Gastroesophageal sphincter (tissue), 3 donors: ENCODE measurements at regions not wholly inside any gene's neighbourhood (a gene's known extent, or its start where the extent isn't known, plus 50 kb on each side); places are given as distances from the start of the nearest gene placed in this dataset.

Source experiments
- EP300 ChIP-seq: sonication (generic); formaldehyde crosslinking; IDR thresholded peaks from one replicate; pipeline ENCODE4 v1.6.1; 2017; ENCODE audit warnings: antibody characterized with exemption, mild to moderate bottlenecking
- POLR2A ChIP-seq, 2 donors: fragments of 450-650 bp; IDR thresholded peaks; one replicate each; pipeline ENCODE4 v1.6.1; 2017; ENCODE audit warnings: antibody characterized with exemption in 2 of 2, mild to moderate bottlenecking in 2 of 2, moderate library complexity in 1 of 2
- POLR2AphosphoS5 ChIP-seq: sonication (generic); formaldehyde crosslinking; IDR thresholded peaks from one replicate; pipeline ENCODE4 v1.6.1; 2017; ENCODE audit warnings: antibody characterized with exemption
- TF ChIP-seq, protein P1 (sequence below), 4 experiments: fragments of 200-600 bp in 2 of 4; fragments of 450-650 bp in 2 of 4; sonication (generic) in 1 of 4; IDR thresholded peaks; one replicate each; pipeline ENCODE4 v1.5.1; 2017 to 2019; ENCODE audit warnings: antibody characterized with exemption in 4 of 4, mild to moderate bottlenecking in 2 of 4, moderate library complexity in 2 of 4

DNA sequence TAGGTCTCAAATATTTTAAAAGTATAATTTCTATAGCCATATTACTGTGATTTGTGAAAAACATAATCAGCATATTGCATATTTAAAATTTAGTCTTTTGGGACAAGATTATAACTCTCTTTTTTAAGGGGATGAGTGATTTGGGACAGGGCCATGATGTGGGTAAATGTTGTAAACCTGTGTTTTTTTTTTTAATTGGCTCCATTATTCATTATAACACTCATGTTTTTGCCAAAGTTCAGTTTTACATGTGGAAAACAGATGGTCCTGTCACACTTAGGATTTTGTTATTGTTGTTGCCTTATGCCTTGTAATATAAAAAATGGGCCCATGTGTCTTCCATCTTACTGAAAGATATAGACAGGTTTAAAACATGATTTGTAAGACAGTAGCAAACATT, 1413.5 kb upstream of the RAG2 start:
- TF ChIP-seq POLR2A (IDR thresholded peaks at IDR 0.05) = no peak
- TF ChIP-seq, protein P1, sequence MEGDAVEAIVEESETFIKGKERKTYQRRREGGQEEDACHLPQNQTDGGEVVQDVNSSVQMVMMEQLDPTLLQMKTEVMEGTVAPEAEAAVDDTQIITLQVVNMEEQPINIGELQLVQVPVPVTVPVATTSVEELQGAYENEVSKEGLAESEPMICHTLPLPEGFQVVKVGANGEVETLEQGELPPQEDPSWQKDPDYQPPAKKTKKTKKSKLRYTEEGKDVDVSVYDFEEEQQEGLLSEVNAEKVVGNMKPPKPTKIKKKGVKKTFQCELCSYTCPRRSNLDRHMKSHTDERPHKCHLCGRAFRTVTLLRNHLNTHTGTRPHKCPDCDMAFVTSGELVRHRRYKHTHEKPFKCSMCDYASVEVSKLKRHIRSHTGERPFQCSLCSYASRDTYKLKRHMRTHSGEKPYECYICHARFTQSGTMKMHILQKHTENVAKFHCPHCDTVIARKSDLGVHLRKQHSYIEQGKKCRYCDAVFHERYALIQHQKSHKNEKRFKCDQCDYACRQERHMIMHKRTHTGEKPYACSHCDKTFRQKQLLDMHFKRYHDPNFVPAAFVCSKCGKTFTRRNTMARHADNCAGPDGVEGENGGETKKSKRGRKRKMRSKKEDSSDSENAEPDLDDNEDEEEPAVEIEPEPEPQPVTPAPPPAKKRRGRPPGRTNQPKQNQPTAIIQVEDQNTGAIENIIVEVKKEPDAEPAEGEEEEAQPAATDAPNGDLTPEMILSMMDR (IDR thresholded peaks at IDR 0.05) = no peak
- no peak for TF ChIP-seq POLR2AphosphoS5
- TF ChIP-seq EP300 = no peak
